DOHH2 (cell line): ENCODE measurements at regions not wholly inside any gene's neighbourhood (a gene's known extent, or its start where the extent isn't known, plus 50 kb on each side); places are given as distances from the start of the nearest gene placed in this dataset.

Source experiments
- CTCF ChIP-seq: fragments of 200-600 bp; sonication (generic); IDR thresholded peaks from one replicate; pipeline ENCODE4 v1.5.1; 2014; ENCODE audit warnings: antibody characterized with exemption, mild to moderate bottlenecking, low read depth, low read length; ENCODE audit not compliant: poor library complexity, severe bottlenecking
- EZH2phosphoT487 ChIP-seq: fragments of 200-600 bp; sonication (generic); IDR thresholded peaks from 2 replicates; pipeline ENCODE4 v1.6.1; 2017; ENCODE audit warnings: borderline replicate concordance, mild to moderate bottlenecking, antibody characterized with exemption, low read length, moderate library complexity, mixed read lengths

- TF ChIP-seq CTCF, result no peak
- no peak for TF ChIP-seq EZH2phosphoT487
Measured at GRCh38 chr13:22549126-22549525, 631.7 kb upstream of the SGCG start.
